ENCODE measurements at regions not wholly inside any gene's neighbourhood (a gene's known extent, or its start where the extent isn't known, plus 50 kb on each side); places are given as distances from the start of the nearest gene placed in this dataset.
"Not testable (repeated sequence)": the region's sequence is repeated elsewhere in the genome, so short reads cannot be mapped to it uniquely, and the experiment has no call there.

DNA sequence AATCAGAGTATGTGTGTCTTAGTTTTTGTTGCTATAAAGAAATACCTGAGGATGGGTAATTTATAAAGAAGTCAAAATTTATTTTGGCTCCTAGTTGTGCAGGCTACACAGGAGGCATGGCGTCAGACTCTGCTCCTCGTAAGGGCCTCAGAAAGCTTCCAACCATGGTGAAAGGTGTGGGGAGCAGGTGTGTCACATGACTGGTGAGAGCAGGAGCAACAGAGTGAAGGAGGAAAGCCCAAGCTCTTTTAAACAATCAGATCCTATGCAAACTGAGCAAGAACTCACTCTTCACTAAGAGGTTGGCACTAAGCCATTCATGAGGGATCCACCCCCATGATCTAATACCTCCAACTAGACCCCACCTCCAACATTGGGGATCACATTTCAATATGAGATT lies 1524.3 kb downstream of the HACE1 start:
- H3K4me1 Mint-ChIP-seq (ENCODE audit: low read depth, unreplicated experiment): no peaks in the 10 kb centered on the region
- TF ChIP-seq, protein P1, sequence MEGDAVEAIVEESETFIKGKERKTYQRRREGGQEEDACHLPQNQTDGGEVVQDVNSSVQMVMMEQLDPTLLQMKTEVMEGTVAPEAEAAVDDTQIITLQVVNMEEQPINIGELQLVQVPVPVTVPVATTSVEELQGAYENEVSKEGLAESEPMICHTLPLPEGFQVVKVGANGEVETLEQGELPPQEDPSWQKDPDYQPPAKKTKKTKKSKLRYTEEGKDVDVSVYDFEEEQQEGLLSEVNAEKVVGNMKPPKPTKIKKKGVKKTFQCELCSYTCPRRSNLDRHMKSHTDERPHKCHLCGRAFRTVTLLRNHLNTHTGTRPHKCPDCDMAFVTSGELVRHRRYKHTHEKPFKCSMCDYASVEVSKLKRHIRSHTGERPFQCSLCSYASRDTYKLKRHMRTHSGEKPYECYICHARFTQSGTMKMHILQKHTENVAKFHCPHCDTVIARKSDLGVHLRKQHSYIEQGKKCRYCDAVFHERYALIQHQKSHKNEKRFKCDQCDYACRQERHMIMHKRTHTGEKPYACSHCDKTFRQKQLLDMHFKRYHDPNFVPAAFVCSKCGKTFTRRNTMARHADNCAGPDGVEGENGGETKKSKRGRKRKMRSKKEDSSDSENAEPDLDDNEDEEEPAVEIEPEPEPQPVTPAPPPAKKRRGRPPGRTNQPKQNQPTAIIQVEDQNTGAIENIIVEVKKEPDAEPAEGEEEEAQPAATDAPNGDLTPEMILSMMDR (IDR thresholded peaks at IDR 0.05; ENCODE audit: partially characterized antibody, unreplicated experiment): no peak
- H3K4me3 Mint-ChIP-seq (ENCODE audit: unreplicated experiment): no peak overlapping the region
- DNase-seq: no peak
- H3K36me3 Mint-ChIP-seq (ENCODE audit: unreplicated experiment): no peaks in the 10 kb centered on the region
- H3K27ac Mint-ChIP-seq (ENCODE audit: unreplicated experiment): no peak overlapping the region
- no peaks in the 10 kb centered on the region for H3K27me3 Mint-ChIP-seq (ENCODE audit: unreplicated experiment)
- H3K9me3 Mint-ChIP-seq (ENCODE audit: unreplicated experiment): no peaks in the 10 kb centered on the region

- no peaks in the 10 kb centered on the region for H3K36me3 Mint-ChIP-seq (ENCODE audit: unreplicated experiment)
- peak overlapping the region; percentile 99 for H3K27ac Mint-ChIP-seq (ENCODE audit: unreplicated experiment)
- H3K4me1 Mint-ChIP-seq (ENCODE audit: low read depth, unreplicated experiment): peaks cover 17% of the 10 kb centered on the region
- TF ChIP-seq, protein P1 (IDR thresholded peaks at IDR 0.05; ENCODE audit: partially characterized antibody, unreplicated experiment): no peak
- DNase-seq: peak; percentile 78
- peaks cover 11% of the 10 kb centered on the region for H3K9me3 Mint-ChIP-seq (ENCODE audit: unreplicated experiment)
- H3K4me3 Mint-ChIP-seq (ENCODE audit: unreplicated experiment): peak overlapping the region; percentile 46
- H3K27me3 Mint-ChIP-seq (ENCODE audit: unreplicated experiment): peaks cover 8% of the 10 kb centered on the region
Observed at GRCh38 chr6:103326760-103327757, 1532.7 kb downstream of the HACE1 start.

DNA sequence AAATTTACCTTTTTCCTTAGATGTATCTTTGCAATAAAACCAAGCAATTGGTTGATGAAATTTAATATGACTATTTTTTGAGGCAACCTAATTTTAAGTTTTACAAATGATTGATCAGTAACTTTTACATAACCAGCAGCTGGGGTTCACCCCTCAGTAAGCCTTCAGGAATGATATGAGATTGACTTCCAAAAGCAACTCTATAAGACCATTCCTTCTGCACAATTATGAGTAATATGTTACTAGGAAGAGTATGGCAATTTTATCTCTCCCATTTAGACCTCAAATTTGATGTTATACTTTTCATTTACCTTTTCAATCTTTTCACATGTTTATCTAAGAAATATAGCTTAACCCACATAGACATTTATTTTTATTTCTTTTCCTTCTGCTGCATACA lies 1546.3 kb downstream of the HACE1 start:
- peaks cover 2% of the 10 kb centered on the region for H3K27me3 Mint-ChIP-seq (ENCODE audit: unreplicated experiment)
- peaks cover 2% of the 10 kb centered on the region for H3K9me3 Mint-ChIP-seq (ENCODE audit: unreplicated experiment)
- DNase-seq: no peak

DNA sequence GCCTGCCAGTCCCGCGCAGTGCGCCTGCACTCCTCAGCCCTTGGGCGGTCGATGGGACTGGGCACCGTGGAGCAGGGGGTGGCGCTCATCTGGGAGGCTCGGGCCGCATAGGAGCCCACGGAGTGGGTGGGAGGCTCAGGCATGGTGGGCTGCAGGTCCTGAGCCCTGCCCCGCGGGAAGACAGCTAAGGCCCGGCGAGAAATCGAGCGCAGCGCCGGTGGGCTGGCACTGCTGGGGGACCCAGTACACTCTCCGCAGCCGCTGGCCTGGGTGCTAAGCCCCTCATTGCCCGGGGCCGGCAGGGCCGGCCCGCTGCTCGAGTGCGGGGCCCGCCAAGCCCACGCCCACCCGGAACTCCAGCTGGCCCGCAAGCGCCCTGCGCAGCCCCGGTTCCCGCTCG lies 1565.3 kb downstream of the HACE1 start:
- H3K9me3 Mint-ChIP-seq (ENCODE audit: unreplicated experiment); H3K27ac Mint-ChIP-seq (ENCODE audit: unreplicated experiment); H3K4me1 Mint-ChIP-seq (ENCODE audit: low read depth, unreplicated experiment); DNase-seq; H3K27me3 Mint-ChIP-seq (ENCODE audit: unreplicated experiment); H3K4me3 Mint-ChIP-seq (ENCODE audit: unreplicated experiment); H3K36me3 Mint-ChIP-seq (ENCODE audit: unreplicated experiment): not testable (repeated sequence)

More for the DNA sequence above, 1546.3 kb downstream of the HACE1 start:
- TF ChIP-seq, protein P1 (IDR thresholded peaks at IDR 0.05; ENCODE audit: partially characterized antibody, unreplicated experiment): no peak
- Mint-ChIP-seq H3K27ac (ENCODE audit: unreplicated experiment) (no peak overlapping the region), H3K4me3 (ENCODE audit: unreplicated experiment) (no peak overlapping the region), H3K4me1 (ENCODE audit: low read depth, unreplicated experiment) (no peaks in the 10 kb centered on the region), H3K36me3 (ENCODE audit: unreplicated experiment) (peaks cover 10% of the 10 kb centered on the region)

GRCh38 chr6:103284835-103285234 lies 1574.9 kb downstream of the HACE1 start:
- Mint-ChIP-seq H3K4me3 (ENCODE audit: unreplicated experiment) (no peak overlapping the region), H3K4me1 (ENCODE audit: low read depth, unreplicated experiment) (no peaks in the 10 kb centered on the region), H3K36me3 (ENCODE audit: unreplicated experiment) (peaks cover 10% of the 10 kb centered on the region), H3K27me3 (ENCODE audit: unreplicated experiment) (peaks cover 2% of the 10 kb centered on the region), H3K27ac (ENCODE audit: unreplicated experiment) (no peak overlapping the region), H3K9me3 (ENCODE audit: unreplicated experiment) (peaks cover 4% of the 10 kb centered on the region)
- no peak for DNase-seq
- TF ChIP-seq, protein P1 (IDR thresholded peaks at IDR 0.05; ENCODE audit: partially characterized antibody, unreplicated experiment): no peak

Measured in glutamatergic neuron (in vitro differentiated cells).